ENCODE measurements at regions not wholly inside any gene's neighbourhood (a gene's known extent, or its start where the extent isn't known, plus 50 kb on each side); places are given as distances from the start of the nearest gene placed in this dataset.
"Not testable (repeated sequence)": the region's sequence is repeated elsewhere in the genome, so short reads cannot be mapped to it uniquely, and the experiment has no call there.

DNA sequence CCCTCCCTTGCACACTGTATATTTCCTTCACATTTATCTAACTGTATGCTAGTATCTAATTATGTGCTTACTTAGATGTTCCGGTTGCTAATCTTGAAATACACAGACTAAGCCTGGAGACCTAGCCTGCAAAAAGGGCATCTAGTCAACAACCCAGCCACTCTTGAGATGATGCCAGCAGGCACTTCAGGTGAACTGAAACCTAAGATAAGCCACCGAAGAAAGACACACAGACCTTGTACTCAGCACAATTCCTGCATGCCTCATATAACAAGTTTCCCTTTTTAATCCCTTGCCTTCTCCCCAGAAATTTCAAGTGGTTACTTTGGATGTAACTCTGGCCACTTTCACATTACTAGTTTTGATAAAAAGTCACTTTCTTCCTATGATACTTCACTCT lies 2506.6 kb downstream of the ARAP2 start:
- Histone ChIP-seq H3K27ac (ENCODE audit: insufficient read depth, low read length) (no peak overlapping the region), H3K4me2 (ENCODE audit: extremely low read depth, insufficient read depth, low read length) (no peak overlapping the region), H2AFZ (ENCODE audit: low read length) (no peak overlapping the region), H3K4me3 (replicated peaks in 1 of 4; ENCODE audit: control extremely low read depth in 1 of 4, insufficient read depth in 1 of 4, low read depth in 3 of 4, low read length in 4 of 4) (no peak overlapping the region), H3K27me3 (ENCODE audit: control insufficient read depth, insufficient read depth, low read length) (no peaks in the 10 kb centered on the region), H3K9me3 (ENCODE audit: control insufficient read depth, insufficient read depth, low read depth, low read length) (no peaks in the 10 kb centered on the region), H3K9ac (ENCODE audit: insufficient read depth, low read length) (no peak overlapping the region), H3K36me3 (ENCODE audit: control insufficient read depth, insufficient read depth, low read length) (no peaks in the 10 kb centered on the region), H3K79me2 (ENCODE audit: control insufficient read depth, insufficient read depth, low read length) (no peaks in the 10 kb centered on the region), H3K4me1 (ENCODE audit: control insufficient read depth, extremely low read depth, insufficient read depth, low read length) (no peaks in the 10 kb centered on the region), H4K20me1 (ENCODE audit: control insufficient read depth, extremely low read depth, insufficient read depth, low read length) (no peaks in the 10 kb centered on the region)
- no peak for TF ChIP-seq EZH2 (IDR thresholded peaks at IDR 0.05; ENCODE audit: low read length, missing control alignments)
- TF ChIP-seq CTCF (conservative IDR thresholded peaks at IDR 0.05 in 1 of 2, IDR thresholded peaks at IDR 0.05 in 1 of 2; ENCODE audit: low read depth in 1 of 2, low read length in 2 of 2) = no peak
- DNase-seq (ENCODE audit: low read depth in 2 of 2) = no peak

- Histone ChIP-seq H3K27ac (ENCODE audit: insufficient read depth, low read length) (no peak overlapping the region), H3K79me2 (ENCODE audit: control insufficient read depth, insufficient read depth, low read length) (no peaks in the 10 kb centered on the region), H3K4me2 (ENCODE audit: extremely low read depth, insufficient read depth, low read length) (no peak overlapping the region), H2AFZ (ENCODE audit: low read length) (no peak overlapping the region), H4K20me1 (ENCODE audit: control insufficient read depth, extremely low read depth, insufficient read depth, low read length) (no peaks in the 10 kb centered on the region), H3K36me3 (ENCODE audit: control insufficient read depth, insufficient read depth, low read length) (no peaks in the 10 kb centered on the region), H3K4me3 (replicated peaks in 1 of 4; ENCODE audit: control extremely low read depth in 1 of 4, insufficient read depth in 1 of 4, low read depth in 3 of 4, low read length in 4 of 4) (no peak overlapping the region), H3K27me3 (ENCODE audit: control insufficient read depth, insufficient read depth, low read length) (no peaks in the 10 kb centered on the region), H3K9me3 (ENCODE audit: control insufficient read depth, insufficient read depth, low read depth, low read length) (no peaks in the 10 kb centered on the region), H3K9ac (ENCODE audit: insufficient read depth, low read length) (no peak overlapping the region), H3K4me1 (ENCODE audit: control insufficient read depth, extremely low read depth, insufficient read depth, low read length) (no peaks in the 10 kb centered on the region)
- no peak for TF ChIP-seq EZH2 (IDR thresholded peaks at IDR 0.05; ENCODE audit: low read length, missing control alignments)
- no peak for TF ChIP-seq CTCF (conservative IDR thresholded peaks at IDR 0.05 in 1 of 2, IDR thresholded peaks at IDR 0.05 in 1 of 2; ENCODE audit: low read depth in 1 of 2, low read length in 2 of 2)
- no peak for DNase-seq (ENCODE audit: low read depth in 2 of 2)
Observed at GRCh38 chr4:33739884-33740632, 2504.3 kb downstream of the ARAP2 start.

- not testable (repeated sequence) for H2AFZ ChIP-seq (ENCODE audit: low read length); H3K79me2 ChIP-seq (ENCODE audit: control insufficient read depth, insufficient read depth, low read length); H3K4me3 ChIP-seq (replicated peaks in 1 of 4; ENCODE audit: control extremely low read depth in 1 of 4, insufficient read depth in 1 of 4, low read depth in 3 of 4, low read length in 4 of 4); H3K4me2 ChIP-seq (ENCODE audit: extremely low read depth, insufficient read depth, low read length); H3K36me3 ChIP-seq (ENCODE audit: control insufficient read depth, insufficient read depth, low read length); H3K4me1 ChIP-seq (ENCODE audit: control insufficient read depth, extremely low read depth, insufficient read depth, low read length); H3K27ac ChIP-seq (ENCODE audit: insufficient read depth, low read length); H3K9ac ChIP-seq (ENCODE audit: insufficient read depth, low read length); H3K27me3 ChIP-seq (ENCODE audit: control insufficient read depth, insufficient read depth, low read length); H3K9me3 ChIP-seq (ENCODE audit: control insufficient read depth, insufficient read depth, low read depth, low read length); H4K20me1 ChIP-seq (ENCODE audit: control insufficient read depth, extremely low read depth, insufficient read depth, low read length); DNase-seq (ENCODE audit: low read depth in 2 of 2)
Observed at GRCh38 chr4:33740871-33741270, 2503.4 kb downstream of the ARAP2 start.

Measured in fibroblast of lung (primary cell).